ENCODE measurements at regions not wholly inside any gene's neighbourhood (a gene's known extent, or its start where the extent isn't known, plus 50 kb on each side); places are given as distances from the start of the nearest gene placed in this dataset.
"Not testable (repeated sequence)": the region's sequence is repeated elsewhere in the genome, so short reads cannot be mapped to it uniquely, and the experiment has no call there.

- TF ChIP-seq CTCF (IDR thresholded peaks at IDR 0.05; ENCODE audit: insufficient read depth, low read depth, low read length) = no peak
- H3K4me3 ChIP-seq (ENCODE audit: low read depth, low read length) = no peak overlapping the region
- no peak for DNase-seq (ENCODE audit: low read depth)
Measured at GRCh38 chr10:30728766-30729165, 99.2 kb upstream of the LYZL2 start.

- no peak for DNase-seq (ENCODE audit: low read depth)
- TF ChIP-seq CTCF (IDR thresholded peaks at IDR 0.05; ENCODE audit: insufficient read depth, low read depth, low read length) = no peak
- no peak overlapping the region for H3K4me3 ChIP-seq (ENCODE audit: low read depth, low read length)
Measured at GRCh38 chr10:30728127-30728526, 98.6 kb upstream of the LYZL2 start.

GRCh38 chr10:30727524-30727923 lies 98.0 kb upstream of the LYZL2 start:
- no peak for DNase-seq (ENCODE audit: low read depth)
- no peak for TF ChIP-seq CTCF (IDR thresholded peaks at IDR 0.05; ENCODE audit: insufficient read depth, low read depth, low read length)
- no peak overlapping the region for H3K4me3 ChIP-seq (ENCODE audit: low read depth, low read length)

- DNase-seq (ENCODE audit: low read depth) = peak; percentile 77
- TF ChIP-seq CTCF (IDR thresholded peaks at IDR 0.05; ENCODE audit: insufficient read depth, low read depth, low read length) = peak; percentile 62
- H3K4me3 ChIP-seq (ENCODE audit: low read depth, low read length) = not testable (repeated sequence)
Measured at GRCh38 chr10:30726783-30727414, 97.3 kb upstream of the LYZL2 start.

- no peak for DNase-seq (ENCODE audit: low read depth)
- no peak overlapping the region for H3K4me3 ChIP-seq (ENCODE audit: low read depth, low read length)
- no peak for TF ChIP-seq CTCF (IDR thresholded peaks at IDR 0.05; ENCODE audit: insufficient read depth, low read depth, low read length)
Measured at GRCh38 chr10:30725661-30726060, 96.1 kb upstream of the LYZL2 start.

GRCh38 chr10:30724296-30724695 lies 94.7 kb upstream of the LYZL2 start:
- TF ChIP-seq CTCF (IDR thresholded peaks at IDR 0.05; ENCODE audit: insufficient read depth, low read depth, low read length) = no peak
- H3K4me3 ChIP-seq (ENCODE audit: low read depth, low read length) = no peak overlapping the region
- no peak for DNase-seq (ENCODE audit: low read depth)

All from fibroblast of villous mesenchyme (primary cell).